ENCODE measurements at regions not wholly inside any gene's neighbourhood (a gene's known extent, or its start where the extent isn't known, plus 50 kb on each side); places are given as distances from the start of the nearest gene placed in this dataset.

DNA sequence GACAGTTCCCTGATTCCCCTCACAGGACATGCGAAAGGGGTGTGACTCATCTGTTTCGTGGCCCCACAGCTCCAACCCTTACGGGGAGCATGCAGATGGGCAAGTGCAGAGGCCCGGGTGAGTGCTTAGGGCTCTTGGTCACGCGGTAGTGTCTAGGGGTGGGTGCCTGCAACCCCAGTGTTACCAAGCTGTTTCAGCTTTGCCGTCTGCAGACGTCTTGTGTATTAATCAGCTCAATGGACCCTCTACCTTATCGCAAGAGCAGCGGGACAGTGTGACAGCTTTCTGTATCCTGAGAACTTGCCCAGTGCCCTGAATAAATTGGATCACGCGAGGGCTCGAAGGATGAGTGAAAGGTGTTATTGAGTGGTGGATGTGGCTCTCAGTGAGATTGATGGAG lies 816.4 kb upstream of the ANO3 start:
- Histone ChIP-seq H3K9me3 (ENCODE audit: control insufficient read depth, low read depth, low read length) (no peaks in the 10 kb centered on the region), H3K4me1 (ENCODE audit: control insufficient read depth, low read depth, low read length) (no peaks in the 10 kb centered on the region), H3K9ac (ENCODE audit: low read length) (no peak overlapping the region), H3K4me3 (ENCODE audit: low read length) (no peak overlapping the region), H3K36me3 (ENCODE audit: control insufficient read depth, low read depth, low read length) (no peaks in the 10 kb centered on the region), H3K27me3 (ENCODE audit: control insufficient read depth, insufficient read depth, low read length) (no peaks in the 10 kb centered on the region), H3K27ac (ENCODE audit: low read length) (no peak overlapping the region)

DNA sequence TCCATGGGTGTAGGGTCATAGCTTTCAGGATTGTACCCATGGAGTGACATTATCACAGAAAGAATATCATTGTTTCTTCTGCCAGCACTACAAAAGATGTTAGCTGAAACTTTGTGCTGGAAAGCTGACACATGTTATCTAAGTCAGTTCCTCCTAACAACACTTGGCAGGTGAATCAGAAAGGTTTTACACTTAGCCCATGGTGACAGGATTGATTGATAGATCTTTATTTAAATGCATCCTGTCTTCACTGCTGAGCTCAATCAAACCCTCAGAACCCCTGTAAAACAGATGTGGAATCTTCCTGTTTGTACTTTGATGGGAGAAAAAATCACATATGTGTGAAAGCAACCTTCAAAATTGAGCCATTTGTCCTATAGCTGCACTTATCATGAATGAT lies 811.5 kb upstream of the ANO3 start:
- H3K4me1 ChIP-seq (ENCODE audit: control insufficient read depth, low read depth, low read length), result no peaks in the 10 kb centered on the region
- H3K27me3 ChIP-seq (ENCODE audit: control insufficient read depth, insufficient read depth, low read length), result no peaks in the 10 kb centered on the region
- H3K9ac ChIP-seq (ENCODE audit: low read length), result no peak overlapping the region
- no peak overlapping the region for H3K4me3 ChIP-seq (ENCODE audit: low read length)
- H3K9me3 ChIP-seq (ENCODE audit: control insufficient read depth, low read depth, low read length), result no peaks in the 10 kb centered on the region
- H3K36me3 ChIP-seq (ENCODE audit: control insufficient read depth, low read depth, low read length), result no peaks in the 10 kb centered on the region
- H3K27ac ChIP-seq (ENCODE audit: low read length), result no peak overlapping the region

DNA sequence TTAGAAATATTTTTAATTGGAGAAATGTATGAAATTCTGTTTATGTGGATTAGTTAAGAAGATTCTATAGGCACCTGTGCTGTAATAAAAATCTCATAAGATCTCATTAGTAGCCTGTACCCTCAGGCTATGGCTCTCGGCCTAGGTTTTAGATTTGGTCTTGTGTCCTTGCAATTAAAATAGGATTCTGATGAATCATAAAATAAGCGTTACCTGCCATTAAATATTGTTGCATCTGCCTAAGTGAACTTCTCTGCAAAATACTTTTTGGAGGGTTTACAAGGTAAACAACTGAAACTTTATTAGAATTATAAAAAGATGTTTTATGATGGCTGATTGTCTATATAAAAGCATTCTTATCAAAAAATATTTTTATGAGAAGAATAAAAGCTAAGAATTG lies 804.1 kb upstream of the ANO3 start:
- Histone ChIP-seq H3K4me1 (ENCODE audit: control insufficient read depth, low read depth, low read length) (peaks cover 5% of the 10 kb centered on the region), H3K9me3 (ENCODE audit: control insufficient read depth, low read depth, low read length) (no peaks in the 10 kb centered on the region), H3K4me3 (ENCODE audit: low read length) (no peak overlapping the region), H3K36me3 (ENCODE audit: control insufficient read depth, low read depth, low read length) (no peaks in the 10 kb centered on the region), H3K27ac (ENCODE audit: low read length) (no peak overlapping the region), H3K27me3 (ENCODE audit: control insufficient read depth, insufficient read depth, low read length) (no peaks in the 10 kb centered on the region), H3K9ac (ENCODE audit: low read length) (no peak overlapping the region)

DNA sequence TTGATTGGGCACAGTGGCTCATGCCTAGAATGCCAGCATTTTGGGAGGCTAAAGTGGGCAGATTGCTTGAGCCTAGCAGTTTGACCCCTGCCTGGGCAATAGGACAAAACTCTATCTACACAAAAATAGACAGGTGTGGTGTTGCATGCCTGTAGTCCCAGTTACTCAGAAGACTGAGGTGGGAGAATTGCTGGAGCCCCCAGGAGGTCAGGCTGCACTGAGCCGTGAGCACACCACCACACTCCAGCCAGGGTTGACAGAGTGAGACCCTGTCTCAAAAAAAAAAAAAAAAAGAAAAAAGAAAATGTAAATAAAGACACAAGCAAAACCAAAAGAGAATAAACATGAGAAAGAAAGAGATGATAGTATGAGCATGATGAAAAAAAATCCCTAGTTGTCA lies 802.4 kb upstream of the ANO3 start:
- H3K9ac ChIP-seq (ENCODE audit: low read length), result no peak overlapping the region
- H3K4me1 ChIP-seq (ENCODE audit: control insufficient read depth, low read depth, low read length), result peaks cover 5% of the 10 kb centered on the region
- H3K4me3 ChIP-seq (ENCODE audit: low read length), result no peak overlapping the region
- no peaks in the 10 kb centered on the region for H3K9me3 ChIP-seq (ENCODE audit: control insufficient read depth, low read depth, low read length)
- H3K27ac ChIP-seq (ENCODE audit: low read length), result no peak overlapping the region
- no peaks in the 10 kb centered on the region for H3K27me3 ChIP-seq (ENCODE audit: control insufficient read depth, insufficient read depth, low read length)
- H3K36me3 ChIP-seq (ENCODE audit: control insufficient read depth, low read depth, low read length), result no peaks in the 10 kb centered on the region

DNA sequence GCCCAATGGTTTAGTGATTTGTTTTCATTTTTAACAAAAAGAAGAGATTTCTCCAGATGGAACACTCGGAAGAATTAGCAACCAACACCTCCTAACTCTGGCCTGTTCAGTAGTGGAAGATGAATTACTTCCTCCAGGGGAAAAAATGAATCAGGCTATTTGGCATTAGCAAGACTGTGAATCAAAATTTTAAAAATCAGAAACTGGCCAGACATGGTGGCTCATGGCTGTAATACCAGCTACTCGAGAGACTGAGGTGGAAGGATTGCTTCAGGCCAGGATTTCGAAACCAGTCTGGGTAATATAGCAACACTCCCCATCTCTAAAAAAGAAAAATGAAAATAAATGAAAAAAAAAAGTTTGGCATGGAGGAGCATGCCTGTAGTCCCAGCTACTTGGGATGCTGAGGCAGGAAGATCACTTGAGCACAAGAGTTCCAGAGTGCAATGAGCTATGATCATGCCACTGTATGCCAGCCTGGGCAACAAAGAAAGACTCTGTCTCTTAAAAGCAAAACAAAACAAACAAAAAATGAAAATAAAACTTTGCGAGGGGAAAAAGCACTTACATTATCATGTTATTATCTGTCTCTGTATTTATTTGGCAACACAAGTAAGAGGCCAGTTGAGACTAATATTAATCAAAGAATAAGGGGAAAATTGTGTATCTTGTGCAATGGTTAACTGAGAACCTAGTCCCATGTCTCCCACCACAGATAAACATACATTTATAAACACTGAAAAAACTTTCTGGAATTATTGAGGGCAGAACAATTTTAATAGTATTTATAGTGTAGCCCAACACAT lies 796.3 kb upstream of the ANO3 start:
- H3K4me1 ChIP-seq (ENCODE audit: control insufficient read depth, low read depth, low read length), result no peaks in the 10 kb centered on the region
- no peaks in the 10 kb centered on the region for H3K27me3 ChIP-seq (ENCODE audit: control insufficient read depth, insufficient read depth, low read length)
- no peaks in the 10 kb centered on the region for H3K36me3 ChIP-seq (ENCODE audit: control insufficient read depth, low read depth, low read length)
- no peak overlapping the region for H3K9ac ChIP-seq (ENCODE audit: low read length)
- H3K4me3 ChIP-seq (ENCODE audit: low read length), result no peak overlapping the region
- H3K27ac ChIP-seq (ENCODE audit: low read length), result no peak overlapping the region
- no peaks in the 10 kb centered on the region for H3K9me3 ChIP-seq (ENCODE audit: control insufficient read depth, low read depth, low read length)

DNA sequence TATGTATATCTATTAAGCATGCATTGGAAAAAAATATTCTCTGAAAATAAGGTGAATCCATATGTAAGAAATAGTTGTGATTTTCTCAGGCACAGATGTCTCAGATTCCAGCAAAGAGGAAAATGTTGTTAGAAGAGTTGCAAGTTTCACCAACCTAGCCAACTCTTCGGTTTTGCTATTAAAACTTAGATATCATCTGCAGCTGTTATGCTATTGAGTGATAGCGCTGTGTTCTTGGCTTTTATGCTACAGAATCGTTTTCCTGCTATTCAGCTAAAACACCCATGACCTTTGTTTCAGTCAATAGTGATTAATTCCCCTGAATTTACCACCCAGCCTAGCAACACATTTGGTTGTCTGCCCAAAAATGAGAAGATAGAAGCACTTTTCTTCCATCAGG lies 795.6 kb upstream of the ANO3 start:
- Histone ChIP-seq H3K27ac (ENCODE audit: low read length) (no peak overlapping the region), H3K27me3 (ENCODE audit: control insufficient read depth, insufficient read depth, low read length) (no peaks in the 10 kb centered on the region), H3K9ac (ENCODE audit: low read length) (no peak overlapping the region), H3K9me3 (ENCODE audit: control insufficient read depth, low read depth, low read length) (no peaks in the 10 kb centered on the region), H3K4me3 (ENCODE audit: low read length) (no peak overlapping the region), H3K4me1 (ENCODE audit: control insufficient read depth, low read depth, low read length) (no peaks in the 10 kb centered on the region), H3K36me3 (ENCODE audit: control insufficient read depth, low read depth, low read length) (no peaks in the 10 kb centered on the region)

DNA sequence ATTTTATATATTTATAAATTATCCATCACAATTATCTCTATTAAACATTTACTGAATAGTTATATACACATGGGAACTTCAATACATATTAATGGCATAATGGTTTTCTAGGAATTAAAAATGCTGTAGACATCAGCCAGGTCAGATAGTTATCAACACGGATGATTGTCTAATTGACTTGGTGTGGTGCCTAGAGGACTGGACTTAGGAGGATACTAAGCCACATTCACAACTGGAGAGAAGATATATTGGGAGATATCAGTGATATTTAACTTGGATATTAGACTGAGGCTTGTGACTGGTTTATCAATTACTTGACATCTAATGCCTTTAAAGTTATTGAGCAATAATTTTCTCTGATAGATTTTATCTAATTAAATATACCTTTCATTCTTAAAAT lies 794.5 kb upstream of the ANO3 start:
- Histone ChIP-seq H3K4me1 (ENCODE audit: control insufficient read depth, low read depth, low read length) (no peaks in the 10 kb centered on the region), H3K9me3 (ENCODE audit: control insufficient read depth, low read depth, low read length) (no peaks in the 10 kb centered on the region), H3K27me3 (ENCODE audit: control insufficient read depth, insufficient read depth, low read length) (no peaks in the 10 kb centered on the region), H3K4me3 (ENCODE audit: low read length) (no peak overlapping the region), H3K9ac (ENCODE audit: low read length) (no peak overlapping the region), H3K36me3 (ENCODE audit: control insufficient read depth, low read depth, low read length) (no peaks in the 10 kb centered on the region), H3K27ac (ENCODE audit: low read length) (no peak overlapping the region)

DNA sequence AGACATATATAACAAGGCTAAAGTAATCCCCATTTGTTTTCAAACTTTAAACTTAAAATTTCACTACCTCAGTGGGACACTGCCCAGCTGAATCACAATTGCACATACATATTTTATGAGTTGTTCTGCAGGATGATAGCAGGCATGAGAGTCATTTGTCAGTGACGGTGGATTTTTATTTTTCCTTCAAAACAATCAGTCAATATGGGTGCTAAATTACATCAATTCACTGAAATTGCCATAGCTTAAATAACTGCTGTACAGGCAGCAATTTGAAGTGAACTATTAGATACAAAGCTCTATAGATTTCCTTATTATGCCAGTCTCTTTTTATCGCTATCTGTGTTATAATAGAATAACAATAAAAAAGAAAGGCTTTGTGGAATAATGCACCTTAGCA lies 784.6 kb upstream of the ANO3 start:
- H3K4me1 ChIP-seq (ENCODE audit: control insufficient read depth, low read depth, low read length), result peaks cover 6% of the 10 kb centered on the region
- H3K9me3 ChIP-seq (ENCODE audit: control insufficient read depth, low read depth, low read length), result no peaks in the 10 kb centered on the region
- no peaks in the 10 kb centered on the region for H3K36me3 ChIP-seq (ENCODE audit: control insufficient read depth, low read depth, low read length)
- H3K9ac ChIP-seq (ENCODE audit: low read length), result no peak overlapping the region
- no peaks in the 10 kb centered on the region for H3K27me3 ChIP-seq (ENCODE audit: control insufficient read depth, insufficient read depth, low read length)
- H3K4me3 ChIP-seq (ENCODE audit: low read length), result no peak overlapping the region
- no peak overlapping the region for H3K27ac ChIP-seq (ENCODE audit: low read length)

DNA sequence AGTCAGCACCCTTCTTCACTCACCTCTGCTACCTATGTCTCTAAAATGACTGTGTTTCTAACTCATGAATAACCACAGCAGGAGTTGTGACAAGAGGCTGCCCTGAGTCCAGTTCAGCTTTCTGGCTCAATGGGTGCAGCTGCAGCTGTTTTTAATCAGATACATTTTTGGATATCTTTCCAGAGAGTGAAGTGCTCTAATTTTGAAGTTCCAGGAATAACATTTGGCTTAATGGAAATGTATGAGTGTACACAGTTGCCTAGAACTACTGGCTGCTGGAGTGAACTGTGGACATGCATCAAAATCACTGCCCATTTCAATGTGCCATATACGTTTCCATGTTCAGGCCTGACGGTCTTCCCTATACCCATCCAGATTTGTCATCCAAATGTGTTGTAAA lies 769.5 kb upstream of the ANO3 start:
- H3K36me3 ChIP-seq (ENCODE audit: control insufficient read depth, low read depth, low read length), result no peaks in the 10 kb centered on the region
- no peaks in the 10 kb centered on the region for H3K9me3 ChIP-seq (ENCODE audit: control insufficient read depth, low read depth, low read length)
- no peak overlapping the region for H3K27ac ChIP-seq (ENCODE audit: low read length)
- H3K4me3 ChIP-seq (ENCODE audit: low read length), result no peak overlapping the region
- H3K27me3 ChIP-seq (ENCODE audit: control insufficient read depth, insufficient read depth, low read length), result no peaks in the 10 kb centered on the region
- H3K4me1 ChIP-seq (ENCODE audit: control insufficient read depth, low read depth, low read length), result no peaks in the 10 kb centered on the region
- no peak overlapping the region for H3K9ac ChIP-seq (ENCODE audit: low read length)

DNA sequence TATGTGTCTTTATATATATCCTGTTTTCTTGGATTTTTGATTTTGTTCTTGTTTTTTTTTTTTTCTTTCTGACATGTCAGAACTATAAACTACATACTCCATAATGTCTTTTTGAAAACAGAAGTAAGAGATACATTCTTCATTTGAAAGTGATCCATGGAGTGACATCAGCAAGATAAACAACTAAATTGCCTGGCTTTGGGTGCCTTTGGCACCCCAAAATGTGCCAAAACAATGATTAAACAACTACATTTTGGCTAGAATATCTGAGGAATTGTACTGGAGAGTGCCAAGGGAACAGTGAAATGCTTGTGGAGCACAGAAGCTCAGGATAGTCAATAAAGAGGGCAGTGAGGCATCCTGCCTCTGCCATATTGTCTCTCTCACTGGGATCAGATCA lies 766.1 kb upstream of the ANO3 start:
- no peak overlapping the region for H3K27ac ChIP-seq (ENCODE audit: low read length)
- no peaks in the 10 kb centered on the region for H3K9me3 ChIP-seq (ENCODE audit: control insufficient read depth, low read depth, low read length)
- H3K36me3 ChIP-seq (ENCODE audit: control insufficient read depth, low read depth, low read length), result no peaks in the 10 kb centered on the region
- no peak overlapping the region for H3K4me3 ChIP-seq (ENCODE audit: low read length)
- H3K27me3 ChIP-seq (ENCODE audit: control insufficient read depth, insufficient read depth, low read length), result no peaks in the 10 kb centered on the region
- no peaks in the 10 kb centered on the region for H3K4me1 ChIP-seq (ENCODE audit: control insufficient read depth, low read depth, low read length)
- no peak overlapping the region for H3K9ac ChIP-seq (ENCODE audit: low read length)

DNA sequence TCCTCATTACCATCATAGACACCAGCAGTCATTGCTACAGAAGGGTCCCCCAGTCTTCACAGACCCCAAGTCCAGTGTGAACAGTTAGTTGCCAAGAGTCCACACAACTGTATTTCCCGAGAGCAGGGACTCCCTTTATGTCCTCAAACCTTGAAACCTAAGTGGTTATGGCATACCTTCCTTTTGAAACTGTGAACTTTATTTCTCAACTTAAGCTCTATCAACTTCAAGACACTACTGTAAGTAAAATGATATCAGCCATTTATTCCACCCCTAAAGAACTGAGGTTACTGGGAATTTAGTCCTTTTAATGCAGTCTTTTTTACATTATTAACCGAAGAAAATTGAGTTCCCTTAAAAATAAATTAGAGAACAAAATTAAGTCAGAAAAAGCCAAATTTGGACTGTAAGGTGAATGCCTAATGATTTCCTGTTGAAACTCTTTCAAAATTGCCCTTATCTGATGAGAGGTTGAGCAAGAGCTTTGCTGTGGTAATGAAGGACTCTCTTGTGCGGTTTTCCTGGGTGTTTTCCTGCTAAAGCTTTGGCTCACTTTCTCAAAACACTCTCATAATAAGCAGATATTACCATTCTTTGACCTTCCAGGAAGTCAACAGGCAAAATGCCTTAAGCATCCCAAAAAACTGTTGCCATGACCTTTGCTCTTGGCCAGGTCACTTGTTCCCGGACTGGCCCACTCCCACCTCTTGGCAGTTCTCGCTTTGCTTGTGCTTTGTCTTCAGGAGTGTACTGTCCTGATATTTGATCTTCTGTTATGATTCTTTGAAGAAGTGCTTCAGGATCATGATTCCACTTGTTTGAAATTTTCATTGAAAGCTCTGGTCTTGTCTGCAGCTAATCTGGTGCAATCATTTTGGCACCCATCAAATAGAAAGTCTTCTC lies 765.4 kb upstream of the ANO3 start:
- H3K9ac ChIP-seq (ENCODE audit: low read length), result no peak overlapping the region
- no peaks in the 10 kb centered on the region for H3K9me3 ChIP-seq (ENCODE audit: control insufficient read depth, low read depth, low read length)
- H3K36me3 ChIP-seq (ENCODE audit: control insufficient read depth, low read depth, low read length), result no peaks in the 10 kb centered on the region
- no peaks in the 10 kb centered on the region for H3K4me1 ChIP-seq (ENCODE audit: control insufficient read depth, low read depth, low read length)
- H3K27ac ChIP-seq (ENCODE audit: low read length), result no peak overlapping the region
- H3K27me3 ChIP-seq (ENCODE audit: control insufficient read depth, insufficient read depth, low read length), result no peaks in the 10 kb centered on the region
- no peak overlapping the region for H3K4me3 ChIP-seq (ENCODE audit: low read length)

DNA sequence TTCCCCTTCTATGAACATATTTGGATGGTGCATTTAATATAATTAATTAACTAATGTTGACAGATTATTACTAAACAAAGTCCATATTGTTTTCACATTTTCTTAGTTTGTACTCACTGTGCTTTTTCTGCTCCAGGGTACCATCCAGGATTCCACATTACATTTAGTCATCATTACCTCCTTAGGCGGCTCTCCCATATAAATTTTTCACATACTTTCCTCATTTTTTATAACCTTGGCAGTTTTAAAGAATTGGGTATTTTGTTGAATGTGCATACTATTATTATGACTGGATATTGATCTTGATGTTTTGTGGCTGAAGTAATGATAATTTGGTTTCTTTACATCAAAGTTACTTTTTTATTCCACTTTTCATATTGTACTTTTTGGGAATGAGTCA lies 755.6 kb upstream of the ANO3 start:
- no peak overlapping the region for H3K27ac ChIP-seq (ENCODE audit: low read length)
- H3K9ac ChIP-seq (ENCODE audit: low read length), result no peak overlapping the region

More for the DNA sequence above, 755.6 kb upstream of the ANO3 start:
- Histone ChIP-seq H3K4me3 (ENCODE audit: low read length) (no peak overlapping the region), H3K27me3 (ENCODE audit: control insufficient read depth, insufficient read depth, low read length) (no peaks in the 10 kb centered on the region), H3K36me3 (ENCODE audit: control insufficient read depth, low read depth, low read length) (no peaks in the 10 kb centered on the region), H3K9me3 (ENCODE audit: control insufficient read depth, low read depth, low read length) (no peaks in the 10 kb centered on the region), H3K4me1 (ENCODE audit: control insufficient read depth, low read depth, low read length) (peaks cover 36% of the 10 kb centered on the region)

Data from iPS-18a (cell line).